ENCODE measurements at regions not wholly inside any gene's neighbourhood (a gene's known extent, or its start where the extent isn't known, plus 50 kb on each side); places are given as distances from the start of the nearest gene placed in this dataset.

GRCh38 chr13:34758628-34759027, 183.4 kb upstream of the NBEA start:
- H2AFZ ChIP-seq (ENCODE audit: low read length): no peak overlapping the region
- no peaks in the 10 kb centered on the region for H3K9me3 Mint-ChIP-seq
- no peaks in the 10 kb centered on the region for H3K27me3 ChIP-seq (ENCODE audit: insufficient read depth, low read length)
- no peak overlapping the region for H3T11ph ChIP-seq (ENCODE audit: low read length)
- H3K4me3 Mint-ChIP-seq: no peak overlapping the region
- H4K91ac ChIP-seq (ENCODE audit: insufficient read length, low read depth, low read length): no peak overlapping the region
- TF ChIP-seq CTCF (conservative IDR thresholded peaks at IDR 0.05): no peak
- no peak overlapping the region for H2AK5ac ChIP-seq (ENCODE audit: insufficient read length, low read length)
- H3K9me3 ChIP-seq (ENCODE audit: control insufficient read depth, low read depth, low read length): no peaks in the 10 kb centered on the region
- H2BK12ac ChIP-seq (ENCODE audit: insufficient read length, low read depth, low read length): no peak overlapping the region
- no peaks in the 10 kb centered on the region for H3K4me1 Mint-ChIP-seq
- no peaks in the 10 kb centered on the region for H4K20me1 ChIP-seq (ENCODE audit: control insufficient read depth, insufficient read depth, insufficient read length)
- no peak overlapping the region for H3K18ac ChIP-seq (ENCODE audit: insufficient read length, low read depth, low read length)
- H2BK15ac ChIP-seq (ENCODE audit: low read depth, low read length): no peak overlapping the region
- H3K27ac Mint-ChIP-seq: no peak overlapping the region
- no peaks in the 10 kb centered on the region for H3K36me3 Mint-ChIP-seq (ENCODE audit: insufficient read depth in 1 of 3, low read depth in 3 of 3)
- H4K5ac ChIP-seq (ENCODE audit: insufficient read length, low read depth, low read length): no peak overlapping the region
- no peak overlapping the region for H2BK5ac ChIP-seq (ENCODE audit: insufficient read length, low read length)
- no peak overlapping the region for H3K14ac ChIP-seq (ENCODE audit: insufficient read depth, low read length)
- H3K56ac ChIP-seq (ENCODE audit: insufficient read length, low read depth, low read length): no peak overlapping the region
- H3K27ac ChIP-seq (ENCODE audit: insufficient read length, low read depth, low read length): no peak overlapping the region
- no peak overlapping the region for H3K9ac ChIP-seq (ENCODE audit: extremely low read depth, insufficient read length, low read length)
- no peaks in the 10 kb centered on the region for H3K23me2 ChIP-seq (ENCODE audit: insufficient read length, low read depth, low read length, poor library complexity, severe bottlenecking)
- WGBS (ENCODE audit: extremely low coverage, insufficient read length, low lambda C conversion rate): no CpG with 5 or more reads among the region's 2 CpGs
- H2BK120ac ChIP-seq (ENCODE audit: low read depth, low read length, poor library complexity, severe bottlenecking): no peak overlapping the region
- H3K4me2 ChIP-seq (ENCODE audit: insufficient read depth, insufficient read length, low read length): no peak overlapping the region
- no peaks in the 10 kb centered on the region for H3K27me3 Mint-ChIP-seq (ENCODE audit: low read depth)
- H3K79me2 ChIP-seq (ENCODE audit: insufficient read depth, low read length): no peaks in the 10 kb centered on the region; the same call in 1 of the 2 replicates
- DNase-seq: no peak
- H3K4ac ChIP-seq (ENCODE audit: low read depth, low read length): no peak overlapping the region
- no peaks in the 10 kb centered on the region for H3K4me1 ChIP-seq (ENCODE audit: insufficient read depth, low read length)
- H4K8ac ChIP-seq (replicated peaks; ENCODE audit: insufficient read length, low read depth, low read length): no peak overlapping the region
- no peak overlapping the region for H3K23ac ChIP-seq (ENCODE audit: insufficient read length, low read depth, low read length)
- no peak overlapping the region for H2BK20ac ChIP-seq (ENCODE audit: low read depth, low read length, poor library complexity, severe bottlenecking)
- H3K79me1 ChIP-seq (ENCODE audit: insufficient read depth, low read depth, low read length, poor library complexity, severe bottlenecking): no peaks in the 10 kb centered on the region

Measured in H9 (cell line).